IMR-90 (cell line): ENCODE measurements at regions not wholly inside any gene's neighbourhood (a gene's known extent, or its start where the extent isn't known, plus 50 kb on each side); places are given as distances from the start of the nearest gene placed in this dataset.
"Not testable (repeated sequence)": the region's sequence is repeated elsewhere in the genome, so short reads cannot be mapped to it uniquely, and the experiment has no call there.

Experiments used
- ATAC-seq: fragments of 200-7000 bp; cut with Tn5 transposase; 2 replicates; pipeline ENCODE4 v1.9.1; 2020; ENCODE audit warnings: low read depth, mild to moderate bottlenecking, moderate library complexity
- BruUV-seq: library from RNA; stranded (reverse); fragments of 400-500 nt; replicated peaks from 2 replicates; lab custom pipeline; 2021; lab: Mats Ljungman, UMichigan
- CTCF ChIA-PET: fragments of 300-600 bp; formaldehyde crosslinking; extraction: SDS; loops from one replicate; lab custom pipeline; 2021; ENCODE audit warnings: antibody characterized with exemption; lab: Yijun Ruan, JAX
- POLR2A ChIA-PET: fragments of 300-600 bp; sonication (Branson Sonifier 250); formaldehyde crosslinking; loops from one replicate; lab custom pipeline; 2022; ENCODE audit warnings: antibody characterized with exemption; ENCODE audit not compliant: unreplicated experiment; lab: Charles Lee
- DNase-seq: peaks from one replicate; pipeline ENCODE4 v3.0.0; 2013
- H2AFZ ChIP-seq: replicated peaks from 2 replicates; pipeline ENCODE3; 2013; ENCODE audit warnings: low read length, mild to moderate bottlenecking; ENCODE audit not compliant: poor library complexity
- H2AK5ac ChIP-seq: 2 replicates; pipeline ENCODE4 v1.6.1; 2013; ENCODE audit warnings: low read depth, low read length, inconsistent platforms
- H2AK9ac ChIP-seq: replicated peaks from 2 replicates; pipeline ENCODE3; 2013; ENCODE audit warnings: mild to moderate bottlenecking, low read depth, low read length, moderate library complexity; ENCODE audit not compliant: poor library complexity
- H2BK120ac ChIP-seq: 2 replicates; pipeline ENCODE4 v1.6.1; 2013; ENCODE audit warnings: low read depth, low read length, inconsistent platforms
- H2BK15ac ChIP-seq: 3 replicates; pipeline ENCODE4 v1.6.1; 2013; ENCODE audit warnings: low read depth, low read length, inconsistent platforms
- H2BK20ac ChIP-seq: 2 replicates; pipeline ENCODE4 v1.6.1; 2013; ENCODE audit warnings: low read depth, mild to moderate bottlenecking, inconsistent platforms, low read length, moderate library complexity
- H2BK5ac ChIP-seq: 2 replicates; pipeline ENCODE4 v1.6.1; 2013; ENCODE audit warnings: mild to moderate bottlenecking, low read depth, low read length, inconsistent platforms; ENCODE audit not compliant: poor library complexity, severe bottlenecking
- H3K14ac ChIP-seq: replicated peaks from 2 replicates; pipeline ENCODE4 v1.6.1; 2013; ENCODE audit warnings: low read depth, low read length, inconsistent platforms
- H3K18ac ChIP-seq: 2 replicates; pipeline ENCODE4 v1.6.1; 2013; ENCODE audit warnings: low read depth, low read length, control low read depth
- H3K23ac ChIP-seq: 2 replicates; pipeline ENCODE4 v1.6.1; 2013; ENCODE audit warnings: low read depth, low read length, inconsistent platforms
- H3K27ac ChIP-seq: 2 replicates; pipeline ENCODE4 v1.5.1; 2013; ENCODE audit warnings: mild to moderate bottlenecking, control low read depth, low read length; ENCODE audit not compliant: insufficient read depth
- H3K27me3 ChIP-seq: 2 replicates; pipeline ENCODE4 v1.6.1; 2013; ENCODE audit warnings: low read length; ENCODE audit not compliant: control insufficient read depth, insufficient read depth
- H3K36me3 ChIP-seq: 2 replicates; pipeline ENCODE4 v1.6.1; 2013; ENCODE audit warnings: low read length, mixed read lengths; ENCODE audit not compliant: control insufficient read depth, insufficient read depth
- H3K4ac ChIP-seq: 2 replicates; pipeline ENCODE4 v1.6.1; 2013; ENCODE audit warnings: low read depth, low read length, inconsistent platforms
- H3K4me1 ChIP-seq: 2 replicates; pipeline ENCODE4 v1.6.1; 2013; ENCODE audit warnings: low read length, mixed read lengths; ENCODE audit not compliant: control insufficient read depth, insufficient read depth
- H3K4me2 ChIP-seq: 2 replicates; pipeline ENCODE4 v1.6.1; 2013; ENCODE audit warnings: low read depth, mild to moderate bottlenecking, control low read depth, low read length, moderate library complexity
- H3K4me3 ChIP-seq: 2 replicates; pipeline ENCODE4 v1.5.1; 2013; ENCODE audit warnings: low read depth, mild to moderate bottlenecking, control low read depth, low read length, moderate library complexity; ENCODE audit not compliant: insufficient read depth
- H3K56ac ChIP-seq: 2 replicates; pipeline ENCODE4 v1.6.1; 2013; ENCODE audit warnings: low read length, inconsistent platforms; ENCODE audit not compliant: insufficient read depth; ENCODE audit errors: extremely low read depth
- H3K79me1 ChIP-seq, 2 experiments: 2 replicates each; pipeline ENCODE4 v1.6.1; 2013; ENCODE audit warnings: low read length in 2 of 2, inconsistent platforms in 1 of 2, low read depth in 1 of 2
- H3K9ac ChIP-seq: 2 replicates; pipeline ENCODE4 v1.6.1; 2013; ENCODE audit warnings: low read depth, low read length, control low read depth
- H3K9me1 ChIP-seq: 2 replicates; pipeline ENCODE4 v1.6.1; 2013; ENCODE audit warnings: low read length, inconsistent platforms; ENCODE audit not compliant: insufficient read depth
- H3K9me3 ChIP-seq: 2 replicates; pipeline ENCODE4 v1.6.1; 2013; ENCODE audit warnings: low read length; ENCODE audit not compliant: control insufficient read depth, insufficient read depth
- H4K20me1 ChIP-seq: 2 replicates; pipeline ENCODE4 v1.6.1; 2013; ENCODE audit warnings: low read length, inconsistent platforms; ENCODE audit not compliant: insufficient read depth
- H4K5ac ChIP-seq: 2 replicates; pipeline ENCODE4 v1.6.1; 2013; ENCODE audit warnings: mild to moderate bottlenecking, low read depth, low read length, control low read depth
- H4K8ac ChIP-seq, 2 experiments: 2 replicates each; pipeline ENCODE4 v1.6.1; 2013; ENCODE audit warnings: low read depth in 2 of 2, low read length in 2 of 2, control low read depth in 1 of 2, inconsistent platforms in 1 of 2
- H4K91ac ChIP-seq: 2 replicates; pipeline ENCODE4 v1.6.1; 2013; ENCODE audit warnings: low read depth, low read length, inconsistent platforms; ENCODE audit not compliant: insufficient read depth
- POLR2A ChIP-seq: IDR thresholded peaks from 2 replicates; pipeline ENCODE4 v1.6.1; 2012; ENCODE audit warnings: mild to moderate bottlenecking, low read depth, low read length
- RCOR1 ChIP-seq: IDR thresholded peaks from 2 replicates; pipeline ENCODE4 v1.6.1; 2012; ENCODE audit warnings: mild to moderate bottlenecking, low read length, improper control_type of control experiment; ENCODE audit not compliant: insufficient replicate concordance
- WGBS, 2 experiments: methylation state at CpG; one replicate each; pipeline versions ENCODE4 v1.1.5 to v1.1.7; 2013; ENCODE audit warnings: missing lambda C conversion rate in 2 of 2; ENCODE audit not compliant: insufficient read length in 1 of 2; ENCODE audit errors: extremely low coverage in 2 of 2; 5-methylcytosine and 5-hydroxymethylcytosine counted together
- dilution Hi-C: fragments of 300-500 bp; cut with HindIII; formaldehyde crosslinking; loops from one replicate; pipeline ENCODE4 v1.14.3; 2018; ENCODE audit warnings: low sequenced_read_pairs; ENCODE audit not compliant: unreplicated experiment
- in situ Hi-C: fragments of 300-500 bp; cut with MboI; formaldehyde crosslinking; loops from 3 replicates; pipeline ENCODE4 v1.14.3; 2019; ENCODE audit warnings: low sequenced_read_pairs, inconsistent platforms, mixed read lengths
- intact Hi-C: fragments of 100-400 bp; cut with micrococcal nuclease; formaldehyde crosslinking; loops from 2 replicates; pipeline ENCODE4 v1.10.0; 2022
- TF ChIP-seq, protein P1 (sequence below): fragments of 150-350 bp; IDR thresholded peaks from 2 replicates; pipeline ENCODE4 v1.6.1; 2017; ENCODE audit warnings: mild to moderate bottlenecking, antibody characterized with exemption, low read length, low read depth

DNA sequence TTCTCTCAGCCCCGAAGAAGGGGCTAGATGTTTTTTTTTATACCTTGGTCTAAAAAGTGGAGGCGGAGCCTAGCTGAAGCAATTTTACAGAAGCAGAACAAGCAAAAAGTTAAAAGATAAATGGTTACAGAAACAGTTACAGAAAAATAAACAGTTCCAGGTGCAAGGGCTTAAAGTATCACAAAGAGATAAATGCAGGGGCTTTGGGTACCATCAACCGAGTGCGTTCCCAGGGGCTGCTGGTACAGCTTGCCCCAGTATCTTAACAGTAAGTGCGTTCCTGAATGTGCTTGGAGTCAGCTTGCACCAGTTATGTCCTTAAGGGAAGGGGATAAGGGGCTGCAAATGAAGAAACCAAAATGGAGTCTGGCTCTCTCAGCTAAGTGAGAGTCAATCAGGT lies 173.9 kb upstream of the MBL2 start:
- no peak overlapping the region for H4K5ac ChIP-seq
- POLR2A ChIA-PET, result no interaction called here
- H3K4ac ChIP-seq, result no peak overlapping the region
- intact Hi-C loops (loop anchor here (10.0 kb wide), 1 partner anchor 132 kb away; no protein-coding TSS in a partner anchor), in situ Hi-C loops (no loop called here), dilution Hi-C loops (no loop called here)
- H3K14ac ChIP-seq, result no peak overlapping the region
- no peak overlapping the region for H2BK120ac ChIP-seq
- WGBS, 2 experiments, result no CpG with 5 or more reads among the region's 5 CpGs
- no peak overlapping the region for H3K27ac ChIP-seq
- no peak overlapping the region for H3K18ac ChIP-seq
- no peak overlapping the region for H2BK5ac ChIP-seq
- no TSS peak for BruUV-seq
- no peak overlapping the region for H4K8ac ChIP-seq
- no peaks in the 10 kb centered on the region for H3K9me1 ChIP-seq
- H2BK20ac ChIP-seq, result no peak overlapping the region
- no peaks in the 10 kb centered on the region for H4K20me1 ChIP-seq
- H3K9me3 ChIP-seq, result no peaks in the 10 kb centered on the region
- CTCF ChIA-PET, result no interaction called here
- H3K4me3 ChIP-seq, result no peak overlapping the region
- H3K9ac ChIP-seq, result no peak overlapping the region
- ATAC-seq, result no peak
- no peak overlapping the region for H2AFZ ChIP-seq
- H2AK9ac ChIP-seq, result no peak overlapping the region
- no peak overlapping the region for H2AK5ac ChIP-seq
- H4K91ac ChIP-seq, result no peak overlapping the region
- no peak overlapping the region for H3K56ac ChIP-seq
- no peak overlapping the region for H2BK15ac ChIP-seq
- TF ChIP-seq, protein P1, sequence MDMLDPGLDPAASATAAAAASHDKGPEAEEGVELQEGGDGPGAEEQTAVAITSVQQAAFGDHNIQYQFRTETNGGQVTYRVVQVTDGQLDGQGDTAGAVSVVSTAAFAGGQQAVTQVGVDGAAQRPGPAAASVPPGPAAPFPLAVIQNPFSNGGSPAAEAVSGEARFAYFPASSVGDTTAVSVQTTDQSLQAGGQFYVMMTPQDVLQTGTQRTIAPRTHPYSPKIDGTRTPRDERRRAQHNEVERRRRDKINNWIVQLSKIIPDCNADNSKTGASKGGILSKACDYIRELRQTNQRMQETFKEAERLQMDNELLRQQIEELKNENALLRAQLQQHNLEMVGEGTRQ, result no peak
- no peak for TF ChIP-seq RCOR1
- no peak for TF ChIP-seq POLR2A
- H3K27me3 ChIP-seq, result peaks cover 2% of the 10 kb centered on the region
- no peaks in the 10 kb centered on the region for H3K4me1 ChIP-seq
- DNase-seq, result no peak
- no peak overlapping the region for H3K4me2 ChIP-seq
- no peaks in the 10 kb centered on the region for H3K36me3 ChIP-seq
- no peaks in the 10 kb centered on the region for H3K79me1 ChIP-seq
- no peak overlapping the region for H3K23ac ChIP-seq

DNA sequence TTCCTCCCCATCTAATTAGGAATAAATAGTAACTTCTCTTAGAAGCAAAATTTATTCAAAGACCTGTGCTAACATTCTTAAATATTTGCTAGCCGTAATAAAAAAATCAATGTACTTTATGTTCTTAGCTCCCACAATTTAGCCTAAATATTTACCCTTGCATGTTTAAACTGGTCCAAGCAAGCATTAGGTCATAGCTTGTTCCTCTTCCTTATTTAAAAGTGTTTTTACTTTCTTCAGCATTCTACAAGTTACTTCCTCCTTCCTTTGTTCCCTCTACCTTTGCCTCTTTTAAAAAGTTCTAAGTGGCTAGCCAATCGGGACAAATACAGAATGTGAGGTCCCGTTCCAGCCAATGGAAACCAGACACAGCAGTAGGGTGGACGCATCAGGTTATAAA lies 172.9 kb upstream of the MBL2 start:
- 100% methylated on average over 3 of the region's 4 CpGs; no CpG with 5 or more reads in 1 of the 2 experiments for WGBS, 2 experiments
- H3K4ac ChIP-seq, CTCF ChIA-PET, H4K91ac ChIP-seq, POLR2A ChIA-PET, H3K14ac ChIP-seq, H4K8ac ChIP-seq, H3K27ac ChIP-seq, H3K27me3 ChIP-seq, H2BK5ac ChIP-seq, H3K9me3 ChIP-seq, H3K79me1 ChIP-seq, H3K4me3 ChIP-seq, H2BK20ac ChIP-seq, H3K36me3 ChIP-seq, BruUV-seq, H3K4me2 ChIP-seq, H2AK9ac ChIP-seq, H4K5ac ChIP-seq, ATAC-seq, H2BK15ac ChIP-seq, H3K4me1 ChIP-seq, H4K20me1 ChIP-seq, H3K9ac ChIP-seq, H2BK120ac ChIP-seq, H3K18ac ChIP-seq, in situ Hi-C loops, H3K9me1 ChIP-seq, H3K23ac ChIP-seq, H2AFZ ChIP-seq, H2AK5ac ChIP-seq, H3K56ac ChIP-seq, DNase-seq, dilution Hi-C loops: not testable (repeated sequence)
- intact Hi-C loops, result loop anchor here (10.0 kb wide), 1 partner anchor 131 kb away; no protein-coding TSS in a partner anchor
